ENCODE measurements at regions not wholly inside any gene's neighbourhood (a gene's known extent, or its start where the extent isn't known, plus 50 kb on each side); places are given as distances from the start of the nearest gene placed in this dataset.

DNA sequence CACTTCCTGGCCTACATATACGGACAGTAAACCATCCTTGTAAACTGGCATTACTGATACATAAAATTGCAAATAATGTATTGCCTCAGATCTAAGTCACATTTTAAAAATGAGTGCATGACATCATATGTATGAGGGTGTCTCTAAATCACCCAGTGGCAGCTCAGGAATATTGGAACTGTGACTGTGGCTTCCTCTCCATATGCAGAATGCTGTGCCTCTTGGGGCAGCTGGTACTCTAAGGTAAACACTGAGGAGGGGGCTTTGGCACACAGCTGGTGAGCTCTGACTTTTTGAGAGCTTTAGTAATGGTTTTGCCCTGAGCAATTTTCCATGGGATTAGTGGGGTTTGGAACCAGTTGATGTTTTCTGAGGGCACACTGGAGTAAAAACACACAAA is 263.7 kb downstream of the BMP4 start:
- DNase-seq (ENCODE audit: extremely low read depth in 1 of 4, low spot score in 3 of 4) (no peak), FAIRE-seq (no peak), ATAC-seq (no peak)
- no peak overlapping the region for H3K4me3 ChIP-seq
- 0% methylated on average over 1 of the region's 1 CpG for WGBS (ENCODE audit: insufficient coverage, low coverage, missing lambda C conversion rate)
- no peak overlapping the region for H3K27ac ChIP-seq (ENCODE audit: extremely low read depth, low read depth, low read length)
- no peaks in the 10 kb centered on the region for H3K4me1 ChIP-seq (replicated peaks in 1 of 2; ENCODE audit: control insufficient read depth in 2 of 2, insufficient read depth in 2 of 2, low read length in 2 of 2)
- TF ChIP-seq ZNF561 (CRISPR knock-in tag; conservative IDR thresholded peaks at IDR 0.05) (no peak), SP2 (IDR thresholded peaks at IDR 0.05; ENCODE audit: extremely low read depth, low read depth, low read length, poor library complexity, severe bottlenecking) (no peak), PTBP1 (IDR thresholded peaks at IDR 0.05; ENCODE audit: low read depth, low read length) (no peak), KAT8 (IDR thresholded peaks at IDR 0.05; ENCODE audit: low read depth) (no peak), TAF1 (IDR thresholded peaks at IDR 0.05; ENCODE audit: control insufficient read depth, extremely low read depth, insufficient read depth, low read length, severe bottlenecking) (no peak), RAD51 (IDR thresholded peaks at IDR 0.05; ENCODE audit: borderline replicate concordance, low read depth) (no peak), CXXC5 (CRISPR knock-in tag; IDR thresholded peaks at IDR 0.05) (no peak), MBD2 (IDR thresholded peaks at IDR 0.05; ENCODE audit: borderline replicate concordance, low read depth) (no peak), SMARCB1 (IDR thresholded peaks at IDR 0.05; ENCODE audit: insufficient read length, low read depth) (no peak), FOXJ3 (CRISPR knock-in tag; IDR thresholded peaks at IDR 0.05) (no peak)
- TF ChIP-seq, protein P1, sequence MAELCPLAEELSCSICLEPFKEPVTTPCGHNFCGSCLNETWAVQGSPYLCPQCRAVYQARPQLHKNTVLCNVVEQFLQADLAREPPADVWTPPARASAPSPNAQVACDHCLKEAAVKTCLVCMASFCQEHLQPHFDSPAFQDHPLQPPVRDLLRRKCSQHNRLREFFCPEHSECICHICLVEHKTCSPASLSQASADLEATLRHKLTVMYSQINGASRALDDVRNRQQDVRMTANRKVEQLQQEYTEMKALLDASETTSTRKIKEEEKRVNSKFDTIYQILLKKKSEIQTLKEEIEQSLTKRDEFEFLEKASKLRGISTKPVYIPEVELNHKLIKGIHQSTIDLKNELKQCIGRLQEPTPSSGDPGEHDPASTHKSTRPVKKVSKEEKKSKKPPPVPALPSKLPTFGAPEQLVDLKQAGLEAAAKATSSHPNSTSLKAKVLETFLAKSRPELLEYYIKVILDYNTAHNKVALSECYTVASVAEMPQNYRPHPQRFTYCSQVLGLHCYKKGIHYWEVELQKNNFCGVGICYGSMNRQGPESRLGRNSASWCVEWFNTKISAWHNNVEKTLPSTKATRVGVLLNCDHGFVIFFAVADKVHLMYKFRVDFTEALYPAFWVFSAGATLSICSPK (IDR thresholded peaks at IDR 0.05; ENCODE audit: borderline replicate concordance), result no peak
- TF ChIP-seq, protein P2, sequence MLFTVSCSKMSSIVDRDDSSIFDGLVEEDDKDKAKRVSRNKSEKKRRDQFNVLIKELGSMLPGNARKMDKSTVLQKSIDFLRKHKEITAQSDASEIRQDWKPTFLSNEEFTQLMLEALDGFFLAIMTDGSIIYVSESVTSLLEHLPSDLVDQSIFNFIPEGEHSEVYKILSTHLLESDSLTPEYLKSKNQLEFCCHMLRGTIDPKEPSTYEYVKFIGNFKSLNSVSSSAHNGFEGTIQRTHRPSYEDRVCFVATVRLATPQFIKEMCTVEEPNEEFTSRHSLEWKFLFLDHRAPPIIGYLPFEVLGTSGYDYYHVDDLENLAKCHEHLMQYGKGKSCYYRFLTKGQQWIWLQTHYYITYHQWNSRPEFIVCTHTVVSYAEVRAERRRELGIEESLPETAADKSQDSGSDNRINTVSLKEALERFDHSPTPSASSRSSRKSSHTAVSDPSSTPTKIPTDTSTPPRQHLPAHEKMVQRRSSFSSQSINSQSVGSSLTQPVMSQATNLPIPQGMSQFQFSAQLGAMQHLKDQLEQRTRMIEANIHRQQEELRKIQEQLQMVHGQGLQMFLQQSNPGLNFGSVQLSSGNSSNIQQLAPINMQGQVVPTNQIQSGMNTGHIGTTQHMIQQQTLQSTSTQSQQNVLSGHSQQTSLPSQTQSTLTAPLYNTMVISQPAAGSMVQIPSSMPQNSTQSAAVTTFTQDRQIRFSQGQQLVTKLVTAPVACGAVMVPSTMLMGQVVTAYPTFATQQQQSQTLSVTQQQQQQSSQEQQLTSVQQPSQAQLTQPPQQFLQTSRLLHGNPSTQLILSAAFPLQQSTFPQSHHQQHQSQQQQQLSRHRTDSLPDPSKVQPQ (CRISPR knock-in tag; IDR thresholded peaks at IDR 0.05; ENCODE audit: borderline replicate concordance), result no peak
- TF ChIP-seq, protein P3, sequence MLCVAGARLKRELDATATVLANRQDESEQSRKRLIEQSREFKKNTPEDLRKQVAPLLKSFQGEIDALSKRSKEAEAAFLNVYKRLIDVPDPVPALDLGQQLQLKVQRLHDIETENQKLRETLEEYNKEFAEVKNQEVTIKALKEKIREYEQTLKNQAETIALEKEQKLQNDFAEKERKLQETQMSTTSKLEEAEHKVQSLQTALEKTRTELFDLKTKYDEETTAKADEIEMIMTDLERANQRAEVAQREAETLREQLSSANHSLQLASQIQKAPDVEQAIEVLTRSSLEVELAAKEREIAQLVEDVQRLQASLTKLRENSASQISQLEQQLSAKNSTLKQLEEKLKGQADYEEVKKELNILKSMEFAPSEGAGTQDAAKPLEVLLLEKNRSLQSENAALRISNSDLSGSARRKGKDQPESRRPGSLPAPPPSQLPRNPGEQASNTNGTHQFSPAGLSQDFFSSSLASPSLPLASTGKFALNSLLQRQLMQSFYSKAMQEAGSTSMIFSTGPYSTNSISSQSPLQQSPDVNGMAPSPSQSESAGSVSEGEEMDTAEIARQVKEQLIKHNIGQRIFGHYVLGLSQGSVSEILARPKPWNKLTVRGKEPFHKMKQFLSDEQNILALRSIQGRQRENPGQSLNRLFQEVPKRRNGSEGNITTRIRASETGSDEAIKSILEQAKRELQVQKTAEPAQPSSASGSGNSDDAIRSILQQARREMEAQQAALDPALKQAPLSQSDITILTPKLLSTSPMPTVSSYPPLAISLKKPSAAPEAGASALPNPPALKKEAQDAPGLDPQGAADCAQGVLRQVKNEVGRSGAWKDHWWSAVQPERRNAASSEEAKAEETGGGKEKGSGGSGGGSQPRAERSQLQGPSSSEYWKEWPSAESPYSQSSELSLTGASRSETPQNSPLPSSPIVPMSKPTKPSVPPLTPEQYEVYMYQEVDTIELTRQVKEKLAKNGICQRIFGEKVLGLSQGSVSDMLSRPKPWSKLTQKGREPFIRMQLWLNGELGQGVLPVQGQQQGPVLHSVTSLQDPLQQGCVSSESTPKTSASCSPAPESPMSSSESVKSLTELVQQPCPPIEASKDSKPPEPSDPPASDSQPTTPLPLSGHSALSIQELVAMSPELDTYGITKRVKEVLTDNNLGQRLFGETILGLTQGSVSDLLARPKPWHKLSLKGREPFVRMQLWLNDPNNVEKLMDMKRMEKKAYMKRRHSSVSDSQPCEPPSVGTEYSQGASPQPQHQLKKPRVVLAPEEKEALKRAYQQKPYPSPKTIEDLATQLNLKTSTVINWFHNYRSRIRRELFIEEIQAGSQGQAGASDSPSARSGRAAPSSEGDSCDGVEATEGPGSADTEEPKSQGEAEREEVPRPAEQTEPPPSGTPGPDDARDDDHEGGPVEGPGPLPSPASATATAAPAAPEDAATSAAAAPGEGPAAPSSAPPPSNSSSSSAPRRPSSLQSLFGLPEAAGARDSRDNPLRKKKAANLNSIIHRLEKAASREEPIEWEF (CRISPR knock-in tag; IDR thresholded peaks at IDR 0.05), result no peak
- H3K27me3 ChIP-seq (ENCODE audit: control insufficient read depth in 2 of 2, insufficient read depth in 2 of 2, low read length in 2 of 2), result no peaks in the 10 kb centered on the region
- no peaks in the 10 kb centered on the region for H3K79me2 ChIP-seq (ENCODE audit: control insufficient read depth, insufficient read depth, low read length)
- no peaks in the 10 kb centered on the region for H4K20me1 ChIP-seq (replicated peaks; ENCODE audit: control insufficient read depth, insufficient read depth, low read length)
- intact Hi-C loops (cut with micrococcal nuclease), result no loop called here
- in situ Hi-C loops (cut with MboI), result no loop called here
- H3K9me1 ChIP-seq (ENCODE audit: control insufficient read depth, insufficient read depth, low read length), result no peaks in the 10 kb centered on the region
- POLR2A ChIA-PET, result no interaction called here
- no peaks in the 10 kb centered on the region for H3K36me3 ChIP-seq (ENCODE audit: control insufficient read depth, insufficient read depth, low read length)
- BruUV-seq (replicated peaks), result no TSS peak
- H3K4me2 ChIP-seq (ENCODE audit: insufficient read depth, low read length), result no peak overlapping the region
- no peak overlapping the region for H2AFZ ChIP-seq (ENCODE audit: low read depth, low read length)
- no peaks in the 10 kb centered on the region for H3K9me3 ChIP-seq (replicated peaks; ENCODE audit: control insufficient read depth, insufficient read depth, low read depth, low read length)
- CTCF ChIA-PET (ENCODE audit: low intra/inter-chr PET ratio), result no interaction called here
- H3K9ac ChIP-seq (ENCODE audit: insufficient read depth in 1 of 2, low read depth in 2 of 2, low read length in 2 of 2), result no peak overlapping the region
